ENCODE measurements at regions not wholly inside any gene's neighbourhood (a gene's known extent, or its start where the extent isn't known, plus 50 kb on each side); places are given as distances from the start of the nearest gene placed in this dataset.
A peak's percentile ranks its signal among the peaks of the same experiment; 100 is the strongest.

DNA sequence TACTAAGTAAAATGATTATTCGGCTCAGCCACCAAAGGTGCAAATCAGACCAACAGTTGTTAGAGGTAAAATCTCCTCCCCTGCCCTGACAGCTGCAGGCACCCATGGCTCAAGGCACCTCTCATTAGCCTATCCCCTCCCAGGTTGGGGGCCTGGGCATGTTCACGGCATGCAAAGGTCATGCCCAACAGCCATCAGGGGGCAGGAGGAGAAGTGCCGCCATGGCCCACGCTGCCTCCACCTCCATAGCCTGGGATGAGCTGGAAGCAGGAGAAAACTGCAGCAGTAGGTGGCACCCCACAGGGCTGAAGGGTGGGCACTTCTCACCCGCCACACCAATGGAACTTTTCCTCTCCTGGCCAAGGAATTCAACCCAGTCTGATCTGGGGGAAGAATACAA is 146.4 kb upstream of the COX10 start:
- TF ChIP-seq, protein P1, sequence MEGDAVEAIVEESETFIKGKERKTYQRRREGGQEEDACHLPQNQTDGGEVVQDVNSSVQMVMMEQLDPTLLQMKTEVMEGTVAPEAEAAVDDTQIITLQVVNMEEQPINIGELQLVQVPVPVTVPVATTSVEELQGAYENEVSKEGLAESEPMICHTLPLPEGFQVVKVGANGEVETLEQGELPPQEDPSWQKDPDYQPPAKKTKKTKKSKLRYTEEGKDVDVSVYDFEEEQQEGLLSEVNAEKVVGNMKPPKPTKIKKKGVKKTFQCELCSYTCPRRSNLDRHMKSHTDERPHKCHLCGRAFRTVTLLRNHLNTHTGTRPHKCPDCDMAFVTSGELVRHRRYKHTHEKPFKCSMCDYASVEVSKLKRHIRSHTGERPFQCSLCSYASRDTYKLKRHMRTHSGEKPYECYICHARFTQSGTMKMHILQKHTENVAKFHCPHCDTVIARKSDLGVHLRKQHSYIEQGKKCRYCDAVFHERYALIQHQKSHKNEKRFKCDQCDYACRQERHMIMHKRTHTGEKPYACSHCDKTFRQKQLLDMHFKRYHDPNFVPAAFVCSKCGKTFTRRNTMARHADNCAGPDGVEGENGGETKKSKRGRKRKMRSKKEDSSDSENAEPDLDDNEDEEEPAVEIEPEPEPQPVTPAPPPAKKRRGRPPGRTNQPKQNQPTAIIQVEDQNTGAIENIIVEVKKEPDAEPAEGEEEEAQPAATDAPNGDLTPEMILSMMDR (IDR thresholded peaks at IDR 0.05; ENCODE audit: low read depth, low read length), result no peak
- Histone ChIP-seq H3K79me2 (ENCODE audit: low read length) (no peaks in the 10 kb centered on the region), H3K27me3 (ENCODE audit: low read depth, low read length) (no peaks in the 10 kb centered on the region), H3K4me3 (ENCODE audit: low read length) (no peak overlapping the region), H2AFZ (ENCODE audit: low read depth, low read length) (no peak overlapping the region), H3K4me2 (ENCODE audit: low read length) (no peak overlapping the region), H4K20me1 (ENCODE audit: insufficient read depth, low read length) (no peaks in the 10 kb centered on the region), H3K36me3 (replicated peaks; ENCODE audit: low read depth, low read length) (no peaks in the 10 kb centered on the region), H3K4me1 (ENCODE audit: low read length) (peaks cover 31% of the 10 kb centered on the region), H3K9ac (ENCODE audit: low read length) (no peak overlapping the region), H3K9me3 (ENCODE audit: insufficient read depth, low read length) (no peaks in the 10 kb centered on the region), H3K27ac (ENCODE audit: low read length) (no peak overlapping the region)

- H3K4me1 ChIP-seq (ENCODE audit: low read length), result peaks cover 14% of the 10 kb centered on the region
- H3K9me3 ChIP-seq (ENCODE audit: insufficient read depth, low read length), result no peaks in the 10 kb centered on the region
- H2AFZ ChIP-seq (ENCODE audit: low read depth, low read length), result no peak overlapping the region
- H3K9ac ChIP-seq (ENCODE audit: low read length), result no peak overlapping the region
- H3K27ac ChIP-seq (ENCODE audit: low read length), result no peak overlapping the region
- H3K4me2 ChIP-seq (ENCODE audit: low read length), result no peak overlapping the region
- no peaks in the 10 kb centered on the region for H3K79me2 ChIP-seq (ENCODE audit: low read length)
- H3K27me3 ChIP-seq (ENCODE audit: low read depth, low read length), result no peaks in the 10 kb centered on the region
- no peak overlapping the region for H3K4me3 ChIP-seq (ENCODE audit: low read length)
- no peaks in the 10 kb centered on the region for H3K36me3 ChIP-seq (replicated peaks; ENCODE audit: low read depth, low read length)
- no peaks in the 10 kb centered on the region for H4K20me1 ChIP-seq (ENCODE audit: insufficient read depth, low read length)
- no peak for TF ChIP-seq EZH2phosphoT487 (IDR thresholded peaks at IDR 0.05; ENCODE audit: low read depth)
- TF ChIP-seq, protein P1 (IDR thresholded peaks at IDR 0.05; ENCODE audit: low read depth, low read length), result peak; percentile 27
Measured at GRCh38 chr17:13925579-13925978, 143.7 kb upstream of the COX10 start.

DNA sequence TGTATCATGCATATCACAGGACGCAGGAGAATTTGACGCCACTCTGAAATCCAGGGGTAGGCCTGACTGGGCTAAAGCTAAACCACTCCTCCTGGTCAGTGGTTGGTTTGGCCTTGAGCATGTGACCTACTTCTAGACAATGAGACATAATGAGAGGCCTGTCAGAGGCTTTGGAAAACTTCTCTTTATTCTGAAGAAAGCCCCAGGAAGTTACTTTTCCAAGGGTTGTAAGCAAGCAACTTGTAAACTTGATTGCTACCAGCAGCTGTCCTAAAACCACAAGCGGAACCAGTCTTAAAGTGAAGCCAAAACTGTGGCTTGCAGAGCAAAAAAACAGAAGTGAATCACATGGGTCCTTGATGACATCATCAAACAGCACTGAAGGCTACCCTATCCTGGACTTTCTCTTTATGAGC is 138.2 kb upstream of the COX10 start:
- H4K20me1 ChIP-seq (ENCODE audit: insufficient read depth, low read length), result no peaks in the 10 kb centered on the region
- TF ChIP-seq, protein P1 (IDR thresholded peaks at IDR 0.05; ENCODE audit: low read depth, low read length), result no peak
- no peak for TF ChIP-seq EZH2phosphoT487 (IDR thresholded peaks at IDR 0.05; ENCODE audit: low read depth)
- peaks cover 33% of the 10 kb centered on the region for H3K4me1 ChIP-seq (ENCODE audit: low read length)
- 0 out of 2 replicates have a peak overlapping the region, but pooled peaks have one; percentile 27 for H2AFZ ChIP-seq (ENCODE audit: low read depth, low read length)
- no peaks in the 10 kb centered on the region for H3K36me3 ChIP-seq (replicated peaks; ENCODE audit: low read depth, low read length)
- peak overlapping the region; percentile 25; the same call in 1 of the 2 replicates for H3K9ac ChIP-seq (ENCODE audit: low read length)
- no peaks in the 10 kb centered on the region for H3K9me3 ChIP-seq (ENCODE audit: insufficient read depth, low read length)
- H3K4me2 ChIP-seq (ENCODE audit: low read length), result peak overlapping the region; percentile 47
- no peaks in the 10 kb centered on the region for H3K79me2 ChIP-seq (ENCODE audit: low read length)
- H3K4me3 ChIP-seq (ENCODE audit: low read length), result peak overlapping the region; percentile 36; the same call in 1 of the 2 replicates
- no peaks in the 10 kb centered on the region for H3K27me3 ChIP-seq (ENCODE audit: low read depth, low read length)
- peak overlapping the region; percentile 87 for H3K27ac ChIP-seq (ENCODE audit: low read length)

DNA sequence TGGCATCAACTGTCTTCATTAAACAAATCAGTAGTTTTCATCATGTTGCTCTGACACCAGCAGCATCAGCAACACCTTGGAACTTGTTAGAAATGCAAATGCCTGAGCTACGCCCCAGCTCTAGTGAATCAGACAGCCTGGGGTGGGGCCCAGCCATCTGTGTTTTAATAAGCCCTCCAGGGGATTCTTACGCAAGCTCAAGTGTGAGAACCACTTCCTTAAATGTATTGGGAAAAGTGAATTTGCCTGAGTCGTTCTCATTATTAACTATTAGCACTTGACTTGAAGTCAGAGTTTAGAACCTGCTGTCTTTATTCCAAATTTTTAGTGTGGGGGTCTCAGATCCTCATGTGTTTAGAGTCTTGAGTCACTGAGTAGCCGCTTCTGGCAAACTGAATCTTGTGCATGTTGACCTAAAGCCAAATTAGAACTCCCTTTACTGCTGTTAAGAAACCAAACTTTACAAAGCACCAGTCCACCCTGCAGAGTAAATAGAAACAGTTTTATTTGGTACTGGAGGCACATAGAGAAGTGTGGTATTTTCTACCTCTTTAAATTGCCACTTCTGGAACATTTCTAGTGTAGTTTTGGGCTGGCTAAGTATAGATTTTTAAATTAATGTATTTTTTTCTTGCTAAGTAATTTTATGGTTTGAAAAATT is 137.4 kb upstream of the COX10 start:
- TF ChIP-seq EZH2phosphoT487 (IDR thresholded peaks at IDR 0.05; ENCODE audit: low read depth), result no peak
- TF ChIP-seq, protein P1 (IDR thresholded peaks at IDR 0.05; ENCODE audit: low read depth, low read length), result no peak
- Histone ChIP-seq H3K9ac (ENCODE audit: low read length) (peak overlapping the region; percentile 27; the same call in 1 of the 2 replicates), H2AFZ (ENCODE audit: low read depth, low read length) (no peak overlapping the region), H3K4me1 (ENCODE audit: low read length) (peaks cover 33% of the 10 kb centered on the region), H3K4me2 (ENCODE audit: low read length) (peak overlapping the region; percentile 47), H4K20me1 (ENCODE audit: insufficient read depth, low read length) (no peaks in the 10 kb centered on the region), H3K9me3 (ENCODE audit: insufficient read depth, low read length) (no peaks in the 10 kb centered on the region), H3K27me3 (ENCODE audit: low read depth, low read length) (no peaks in the 10 kb centered on the region), H3K36me3 (replicated peaks; ENCODE audit: low read depth, low read length) (no peaks in the 10 kb centered on the region), H3K27ac (ENCODE audit: low read length) (peak overlapping the region; percentile 87), H3K79me2 (ENCODE audit: low read length) (no peaks in the 10 kb centered on the region), H3K4me3 (ENCODE audit: low read length) (peak overlapping the region; percentile 36)

Data from OCI-LY3 (cell line).